GM12878 (cell line): ENCODE measurements at regions not wholly inside any gene's neighbourhood (a gene's known extent, or its start where the extent isn't known, plus 50 kb on each side); places are given as distances from the start of the nearest gene placed in this dataset.
"Not testable (repeated sequence)": the region's sequence is repeated elsewhere in the genome, so short reads cannot be mapped to it uniquely, and the experiment has no call there.

Source experiments
- ATAC-seq: fragments of 200-7000 bp; cut with Tn5 transposase; 3 replicates; pipeline ENCODE4 v1.9.1; 2020; ENCODE audit warnings: mild to moderate bottlenecking, moderate library complexity
- BruUV-seq: library from RNA; stranded (reverse); fragments of 400-500 nt; replicated peaks from 2 replicates; lab custom pipeline; 2021; lab: Mats Ljungman, UMichigan
- CTCF ChIA-PET: fragments of 300-600 bp; sonication (Branson Sonifier 250); formaldehyde crosslinking; extraction: SDS; loops from one replicate; lab custom pipeline; 2021; ENCODE audit warnings: inconsistent platforms; lab: Yijun Ruan, JAX
- POLR2A ChIA-PET: fragments of 350-600 bp; formaldehyde crosslinking; extraction: SDS; loops from one replicate; lab custom pipeline; 2021; ENCODE audit warnings: inconsistent platforms; lab: Charles Lee
- RAD21 ChIA-PET: fragments of 300-600 bp; sonication (Branson Sonifier 250); formaldehyde crosslinking; loops from one replicate; lab custom pipeline; 2023; ENCODE audit warnings: antibody characterized with exemption; ENCODE audit not compliant: unreplicated experiment; lab: Charles Lee
- SMC1A ChIA-PET: fragments of 300-600 bp; sonication (Branson Sonifier 250); formaldehyde crosslinking; loops from one replicate; lab custom pipeline; 2023; ENCODE audit not compliant: unreplicated experiment, uncharacterized antibody; lab: Charles Lee
- DNase-seq: peaks from one replicate; pipeline ENCODE4 v3.0.0-alpha.2; 2011; ENCODE audit warnings: low read depth, low spot score
- FAIRE-seq: peaks from 3 replicates; lab custom pipeline; 2011; peaks lifted over from hg19 to GRCh38; lab: Jason Lieb, UNC
- H2AFZ ChIP-seq: 2 replicates; pipeline ENCODE4 v1.6.0; 2011; ENCODE audit warnings: low read depth, low read length, control low read depth; ENCODE audit not compliant: control insufficient read depth
- H3K27ac ChIP-seq: 2 replicates; pipeline ENCODE4 v1.5.1; 2011; ENCODE audit warnings: control low read depth; ENCODE audit not compliant: control insufficient read depth, insufficient read depth
- H3K27me3 ChIP-seq, 2 experiments: replicated peaks in 1 of 2; 2 replicates each; pipeline versions ENCODE4 v1.6.0 to v1.6.1; 2011; ENCODE audit warnings: low read length in 1 of 2; ENCODE audit not compliant: control insufficient read depth in 2 of 2, insufficient read depth in 2 of 2
- H3K36me3 ChIP-seq, 2 experiments: 2 replicates each; pipeline ENCODE4 v1.5.1; 2011; ENCODE audit warnings: low read length in 1 of 2; ENCODE audit not compliant: control insufficient read depth in 2 of 2, insufficient read depth in 2 of 2
- H3K4me1 ChIP-seq: 2 replicates; pipeline ENCODE4 v1.6.1; 2011; ENCODE audit warnings: mild to moderate bottlenecking, low read length, moderate library complexity, mixed read lengths; ENCODE audit not compliant: control insufficient read depth, insufficient read depth
- H3K4me2 ChIP-seq: 2 replicates; pipeline ENCODE4 v1.6.0; 2011; ENCODE audit warnings: control low read depth; ENCODE audit not compliant: control insufficient read depth, insufficient read depth
- H3K4me3 ChIP-seq: fragments of 200-600 bp; sonication (generic); 2 replicates; pipeline ENCODE4 v1.5.1; 2016
- H3K79me2 ChIP-seq: 2 replicates; pipeline ENCODE4 v1.6.0; 2011; ENCODE audit warnings: low read length; ENCODE audit not compliant: control insufficient read depth, insufficient read depth
- H3K9ac ChIP-seq: 2 replicates; pipeline ENCODE4 v1.8.0; 2011; ENCODE audit warnings: low read length, control low read depth, mixed read lengths; ENCODE audit not compliant: control insufficient read depth, insufficient read depth
- H3K9me3 ChIP-seq: replicated peaks from 3 replicates; pipeline ENCODE4 v1.5.1; 2011; ENCODE audit warnings: mild to moderate bottlenecking, low read length; ENCODE audit not compliant: control insufficient read depth, insufficient read depth
- H4K20me1 ChIP-seq: 2 replicates; pipeline ENCODE4 v1.6.0; 2011; ENCODE audit not compliant: control insufficient read depth, insufficient read depth
- CHD2 ChIP-seq: IDR thresholded peaks from 2 replicates; pipeline ENCODE4 v1.6.1; 2011; ENCODE audit warnings: low read depth, low read length, improper control_type of control experiment, borderline replicate concordance
- DPF2 ChIP-seq: fragments of 450-650 bp; IDR thresholded peaks from 2 replicates; pipeline ENCODE4 v1.6.1; 2017; ENCODE audit warnings: mild to moderate bottlenecking
- EP300 ChIP-seq, 2 experiments: fragments of 150-350 bp in 1 of 2; IDR thresholded peaks; 2 replicates each; pipeline ENCODE4 v1.6.1; 2011 to 2012; ENCODE audit warnings: low read depth in 2 of 2, low read length in 2 of 2, borderline replicate concordance in 1 of 2, improper control_type of control experiment in 1 of 2, inconsistent platforms in 1 of 2; ENCODE audit not compliant: control insufficient read depth in 1 of 2
- HDGF ChIP-seq: fragments of 450-650 bp; IDR thresholded peaks from 2 replicates; pipeline ENCODE4 v1.6.1; 2016; ENCODE audit warnings: antibody characterized with exemption
- KDM1A ChIP-seq: fragments of 200-600 bp; sonication (generic); IDR thresholded peaks from 2 replicates; pipeline ENCODE4 v1.6.1; 2016; ENCODE audit warnings: borderline replicate concordance
- LARP7 ChIP-seq: fragments of 450-650 bp; IDR thresholded peaks from 2 replicates; pipeline ENCODE4 v1.6.1; 2017; ENCODE audit warnings: mild to moderate bottlenecking
- POLR2A ChIP-seq: IDR thresholded peaks from 2 replicates; pipeline ENCODE4 v1.6.1; 2011; ENCODE audit warnings: low read depth, mild to moderate bottlenecking, low read length
- WGBS: methylation state at CpG from one replicate; pipeline ENCODE4 v1.1.6; 2016; ENCODE audit warnings: low lambda C conversion rate; ENCODE audit not compliant: insufficient replicate concordance, insufficient coverage; ENCODE audit errors: missing lambda C conversion rate; 5-methylcytosine and 5-hydroxymethylcytosine counted together
- in situ Hi-C: fragments of 300-500 bp; cut with MboI; formaldehyde crosslinking; loops from 9 replicates; pipeline ENCODE4 v1.14.3; 2018; ENCODE audit warnings: mixed read lengths
- intact Hi-C: fragments of 100-400 bp; cut with micrococcal nuclease; formaldehyde crosslinking; loops from one replicate; pipeline ENCODE4 v1.14.2; 2022; ENCODE audit not compliant: unreplicated experiment
- TF ChIP-seq, protein P1 (sequence below): fragments of 450-650 bp; IDR thresholded peaks from 2 replicates; pipeline ENCODE4 v1.6.1; 2017; ENCODE audit warnings: low read depth, mild to moderate bottlenecking, moderate library complexity

DNA sequence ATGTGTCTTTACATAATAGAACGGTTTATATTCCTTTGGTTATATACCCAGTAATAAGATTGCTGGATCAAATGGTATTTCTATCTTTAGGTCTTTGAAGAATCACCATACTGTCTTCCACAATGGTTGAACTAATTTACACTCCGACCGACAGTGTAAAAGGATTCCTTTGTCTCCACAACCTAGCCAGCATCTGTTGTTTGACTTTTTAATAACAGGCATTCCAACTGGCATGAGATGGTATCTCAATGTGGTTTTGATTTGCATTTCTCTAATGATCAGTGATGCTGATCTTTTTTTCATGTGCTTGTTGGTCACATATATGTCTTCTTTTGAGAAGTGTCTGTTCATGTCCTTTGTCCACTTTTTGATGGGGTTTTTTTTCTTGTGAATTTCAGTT, 319.7 kb upstream of the IRAK1BP1 start:
- H3K9me3 ChIP-seq, BruUV-seq, H3K27me3 ChIP-seq, H3K79me2 ChIP-seq, ATAC-seq, H3K36me3 ChIP-seq, RAD21 ChIA-PET, FAIRE-seq, CTCF ChIA-PET, H3K4me1 ChIP-seq, DNase-seq, H4K20me1 ChIP-seq, H3K27ac ChIP-seq, in situ Hi-C loops, H3K4me3 ChIP-seq, POLR2A ChIA-PET, SMC1A ChIA-PET, intact Hi-C loops, H2AFZ ChIP-seq, H3K9ac ChIP-seq, H3K4me2 ChIP-seq: not testable (repeated sequence)
- 65% methylated on average over 3 of the region's 3 CpGs for WGBS

DNA sequence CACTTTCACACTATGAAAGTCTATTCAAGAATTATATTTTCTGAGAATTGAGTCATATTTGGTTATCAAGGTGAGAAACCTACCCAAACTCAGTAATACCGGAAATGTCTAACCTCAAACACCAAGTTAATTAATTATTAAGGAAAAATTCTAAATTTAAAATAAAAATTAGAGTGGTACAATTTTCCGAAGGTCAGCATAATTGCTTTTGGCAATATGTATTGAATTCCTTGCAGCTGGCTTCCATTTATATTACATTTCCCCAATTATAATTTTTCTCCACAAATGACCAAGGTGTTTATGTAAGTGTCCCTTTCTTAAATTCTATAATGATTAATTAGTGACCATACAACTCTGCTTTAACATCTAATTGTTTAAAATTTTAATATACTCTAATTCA, 316.0 kb upstream of the IRAK1BP1 start:
- Histone ChIP-seq H2AFZ (no peak overlapping the region), H3K4me3 (no peak overlapping the region), H3K9me3 (no peaks in the 10 kb centered on the region; the same call in 2 of the 3 replicates), H3K27me3 (no peaks in the 10 kb centered on the region), H3K79me2 (no peaks in the 10 kb centered on the region), H3K27ac (no peak overlapping the region), H3K4me2 (no peak overlapping the region), H3K36me3 (no peaks in the 10 kb centered on the region), H4K20me1 (no peaks in the 10 kb centered on the region), H3K4me1 (no peaks in the 10 kb centered on the region), H3K9ac (no peak overlapping the region)
- no peak for ATAC-seq
- BruUV-seq: no TSS peak
- in situ Hi-C loops: no loop called here
- ChIA-PET CTCF (no interaction called here), RAD21 (interaction anchor here (0.6 kb wide), 1 partner anchor 393 kb away, joined by 3 read pairs; no protein-coding TSS in a partner anchor), SMC1A (no interaction called here), POLR2A (no interaction called here)
- DNase-seq: no peak
- no peak for FAIRE-seq
- TF ChIP-seq HDGF: no peak
- no peak for TF ChIP-seq EP300 (IDR thresholded peaks at IDR 0.05; ENCODE audit: borderline replicate concordance in 1 of 2, control insufficient read depth in 1 of 2, low read depth in 2 of 2, low read length in 2 of 2)
- TF ChIP-seq DPF2: no peak
- TF ChIP-seq POLR2A: no peak
- no peak for TF ChIP-seq KDM1A
- TF ChIP-seq, protein P1, sequence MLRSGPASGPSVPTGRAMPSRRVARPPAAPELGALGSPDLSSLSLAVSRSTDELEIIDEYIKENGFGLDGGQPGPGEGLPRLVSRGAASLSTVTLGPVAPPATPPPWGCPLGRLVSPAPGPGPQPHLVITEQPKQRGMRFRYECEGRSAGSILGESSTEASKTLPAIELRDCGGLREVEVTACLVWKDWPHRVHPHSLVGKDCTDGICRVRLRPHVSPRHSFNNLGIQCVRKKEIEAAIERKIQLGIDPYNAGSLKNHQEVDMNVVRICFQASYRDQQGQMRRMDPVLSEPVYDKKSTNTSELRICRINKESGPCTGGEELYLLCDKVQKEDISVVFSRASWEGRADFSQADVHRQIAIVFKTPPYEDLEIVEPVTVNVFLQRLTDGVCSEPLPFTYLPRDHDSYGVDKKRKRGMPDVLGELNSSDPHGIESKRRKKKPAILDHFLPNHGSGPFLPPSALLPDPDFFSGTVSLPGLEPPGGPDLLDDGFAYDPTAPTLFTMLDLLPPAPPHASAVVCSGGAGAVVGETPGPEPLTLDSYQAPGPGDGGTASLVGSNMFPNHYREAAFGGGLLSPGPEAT: no peak
- no peak for TF ChIP-seq CHD2
- TF ChIP-seq LARP7: no peak
- intact Hi-C loops: no loop called here
- 10% methylated on average over 2 of the region's 2 CpGs for WGBS
